ENCODE measurements at regions not wholly inside any gene's neighbourhood (a gene's known extent, or its start where the extent isn't known, plus 50 kb on each side); places are given as distances from the start of the nearest gene placed in this dataset.

DNA sequence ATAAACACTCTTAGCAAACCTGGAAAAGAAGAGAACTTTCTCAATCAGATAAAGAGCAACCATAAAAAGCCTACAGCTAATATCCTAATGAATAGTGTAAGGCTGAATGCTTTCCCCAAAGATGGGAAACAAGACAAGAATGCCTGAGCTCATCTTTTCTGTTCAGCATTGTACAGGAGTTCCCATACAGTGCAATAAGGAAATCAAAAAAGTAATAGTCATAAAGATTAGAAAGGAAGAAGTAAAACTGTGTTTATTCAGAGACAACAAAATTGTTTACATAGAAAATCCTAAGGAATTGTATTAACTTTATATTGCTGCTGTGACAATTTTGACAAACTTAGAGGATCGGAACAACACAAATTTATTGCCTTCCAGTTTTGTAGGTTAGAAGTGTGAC is 330.7 kb upstream of the SLC24A2 start:
- TF ChIP-seq ZNF184 (tag by site-specific recombination; IDR thresholded peaks at IDR 0.05) (no peak), ZNF501 (tag by site-specific recombination; IDR thresholded peaks at IDR 0.05) (no peak), ZNF560 (tag by site-specific recombination; IDR thresholded peaks at IDR 0.05; ENCODE audit: borderline replicate concordance) (no peak), ZNF366 (tag by site-specific recombination; conservative IDR thresholded peaks at IDR 0.05) (no peak), ZNF24 (tag by site-specific recombination; IDR thresholded peaks at IDR 0.05) (no peak), ZNF274 (IDR thresholded peaks at IDR 0.05; ENCODE audit: low read length) (no peak), ZNF274 (tag by site-specific recombination; IDR thresholded peaks at IDR 0.05; ENCODE audit: borderline replicate concordance) (no peak), SCRT2 (tag by site-specific recombination; IDR thresholded peaks at IDR 0.05) (no peak), ZNF530 (tag by site-specific recombination; IDR thresholded peaks at IDR 0.05; ENCODE audit: low read depth) (no peak), YY1 (tag by site-specific recombination; IDR thresholded peaks at IDR 0.05) (no peak)
- TF ChIP-seq, protein P1, sequence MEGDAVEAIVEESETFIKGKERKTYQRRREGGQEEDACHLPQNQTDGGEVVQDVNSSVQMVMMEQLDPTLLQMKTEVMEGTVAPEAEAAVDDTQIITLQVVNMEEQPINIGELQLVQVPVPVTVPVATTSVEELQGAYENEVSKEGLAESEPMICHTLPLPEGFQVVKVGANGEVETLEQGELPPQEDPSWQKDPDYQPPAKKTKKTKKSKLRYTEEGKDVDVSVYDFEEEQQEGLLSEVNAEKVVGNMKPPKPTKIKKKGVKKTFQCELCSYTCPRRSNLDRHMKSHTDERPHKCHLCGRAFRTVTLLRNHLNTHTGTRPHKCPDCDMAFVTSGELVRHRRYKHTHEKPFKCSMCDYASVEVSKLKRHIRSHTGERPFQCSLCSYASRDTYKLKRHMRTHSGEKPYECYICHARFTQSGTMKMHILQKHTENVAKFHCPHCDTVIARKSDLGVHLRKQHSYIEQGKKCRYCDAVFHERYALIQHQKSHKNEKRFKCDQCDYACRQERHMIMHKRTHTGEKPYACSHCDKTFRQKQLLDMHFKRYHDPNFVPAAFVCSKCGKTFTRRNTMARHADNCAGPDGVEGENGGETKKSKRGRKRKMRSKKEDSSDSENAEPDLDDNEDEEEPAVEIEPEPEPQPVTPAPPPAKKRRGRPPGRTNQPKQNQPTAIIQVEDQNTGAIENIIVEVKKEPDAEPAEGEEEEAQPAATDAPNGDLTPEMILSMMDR (tag by site-specific recombination; IDR thresholded peaks at IDR 0.05), result no peak

Measured in HEK293 (cell line).